ENCODE measurements at regions not wholly inside any gene's neighbourhood (a gene's known extent, or its start where the extent isn't known, plus 50 kb on each side); places are given as distances from the start of the nearest gene placed in this dataset.

GRCh38 chr1:115203287-115203686 lies 114.0 kb upstream of the TSPAN2 start:
- no peaks in the 10 kb centered on the region for H3K36me3 ChIP-seq (ENCODE audit: control insufficient read depth in 2 of 3, insufficient read depth in 3 of 3, low read length in 3 of 3)
- ChIA-PET CTCF (no interaction called here), POLR2A (no interaction called here)
- peaks cover 0 to 34% (median 8%) of the 10 kb centered on the region in 11 donors for H3K9me3 Mint-ChIP-seq
- DNase-seq (no peak), ATAC-seq (no peak)
- peaks cover 12 to 40% (median 27%) of the 10 kb centered on the region in 5 donors for H3K27me3 Mint-ChIP-seq
- H3K27ac ChIP-seq (ENCODE audit: low read depth, low read length) = no peak overlapping the region
- no peak overlapping the region for H3K4me3 Mint-ChIP-seq
- no peaks in the 10 kb centered on the region for H3K9me3 ChIP-seq (ENCODE audit: control insufficient read depth in 2 of 3, low read length in 3 of 3)
- no peaks in the 10 kb centered on the region for H3K36me3 Mint-ChIP-seq
- intact Hi-C loops (cut with micrococcal nuclease) = no loop called here
- no peak overlapping the region for H3K27ac Mint-ChIP-seq
- H3K4me1 Mint-ChIP-seq = no peaks in the 10 kb centered on the region
- no peak overlapping the region for H3K4me3 ChIP-seq (ENCODE audit: low read length)
- no peaks in the 10 kb centered on the region for H3K4me1 ChIP-seq (ENCODE audit: control insufficient read depth in 2 of 2, insufficient read depth in 2 of 2, low read length in 2 of 2)
- no peaks in the 10 kb centered on the region for H3K27me3 ChIP-seq (ENCODE audit: control insufficient read depth in 2 of 2, insufficient read depth in 2 of 2, low read length in 2 of 2)

- CTCF ChIA-PET = no interaction called here
- Histone ChIP-seq H3K4me1 (ENCODE audit: control insufficient read depth in 2 of 2, insufficient read depth in 2 of 2, low read length in 2 of 2) (no peaks in the 10 kb centered on the region), H3K36me3 (ENCODE audit: control insufficient read depth in 2 of 3, insufficient read depth in 3 of 3, low read length in 3 of 3) (no peaks in the 10 kb centered on the region), H3K9me3 (ENCODE audit: control insufficient read depth in 2 of 3, low read length in 3 of 3) (no peaks in the 10 kb centered on the region), H3K27me3 (ENCODE audit: control insufficient read depth in 2 of 2, insufficient read depth in 2 of 2, low read length in 2 of 2) (no peaks in the 10 kb centered on the region), H3K4me3 (ENCODE audit: low read length) (no peak overlapping the region), H3K27ac (ENCODE audit: low read depth, low read length) (no peak overlapping the region)
- DNase-seq = no peak
- H3K9me3 Mint-ChIP-seq = peaks cover 0 to 34% (median 4%) of the 10 kb centered on the region in 11 donors
- no peaks in the 10 kb centered on the region for H3K4me1 Mint-ChIP-seq
- intact Hi-C loops (cut with micrococcal nuclease) = no loop called here
- H3K36me3 Mint-ChIP-seq = no peaks in the 10 kb centered on the region
- ATAC-seq = no peak
- POLR2A ChIA-PET = no interaction called here
- no peak overlapping the region for H3K4me3 Mint-ChIP-seq
- H3K27me3 Mint-ChIP-seq = peaks cover 18 to 45% (median 33%) of the 10 kb centered on the region in 5 donors
- no peak overlapping the region for H3K27ac Mint-ChIP-seq
Measured at GRCh38 chr1:115201598-115201997, 112.3 kb upstream of the TSPAN2 start.

GRCh38 chr1:115199416-115200132 lies 110.3 kb upstream of the TSPAN2 start:
- DNase-seq (no peak), ATAC-seq (no peak)
- CTCF ChIA-PET = no interaction called here
- Mint-ChIP-seq H3K36me3 (no peaks in the 10 kb centered on the region), H3K4me1 (no peaks in the 10 kb centered on the region), H3K27ac (no peak overlapping the region), H3K4me3 (no peak overlapping the region), H3K27me3 (peaks cover 18 to 50% (median 35%) of the 10 kb centered on the region in 5 donors), H3K9me3 (peaks cover 0 to 33% (median 4%) of the 10 kb centered on the region in 11 donors)
- intact Hi-C loops (cut with micrococcal nuclease) = no loop called here
- Histone ChIP-seq H3K27ac (ENCODE audit: low read depth, low read length) (no peak overlapping the region), H3K4me3 (ENCODE audit: low read length) (no peak overlapping the region), H3K9me3 (ENCODE audit: control insufficient read depth in 2 of 3, low read length in 3 of 3) (no peaks in the 10 kb centered on the region), H3K36me3 (ENCODE audit: control insufficient read depth in 2 of 3, insufficient read depth in 3 of 3, low read length in 3 of 3) (no peaks in the 10 kb centered on the region), H3K27me3 (ENCODE audit: control insufficient read depth in 2 of 2, insufficient read depth in 2 of 2, low read length in 2 of 2) (no peaks in the 10 kb centered on the region), H3K4me1 (ENCODE audit: control insufficient read depth in 2 of 2, insufficient read depth in 2 of 2, low read length in 2 of 2) (no peaks in the 10 kb centered on the region)
- POLR2A ChIA-PET = no interaction called here

- ChIA-PET POLR2A (no interaction called here), CTCF (no interaction called here)
- no peaks in the 10 kb centered on the region for H3K4me1 ChIP-seq (ENCODE audit: control insufficient read depth in 2 of 2, insufficient read depth in 2 of 2, low read length in 2 of 2)
- no peaks in the 10 kb centered on the region for H3K9me3 ChIP-seq (ENCODE audit: control insufficient read depth in 2 of 3, low read length in 3 of 3)
- intact Hi-C loops (cut with micrococcal nuclease) = no loop called here
- no peaks in the 10 kb centered on the region for H3K36me3 ChIP-seq (ENCODE audit: control insufficient read depth in 2 of 3, insufficient read depth in 3 of 3, low read length in 3 of 3)
- no peaks in the 10 kb centered on the region for H3K4me1 Mint-ChIP-seq
- H3K36me3 Mint-ChIP-seq = no peaks in the 10 kb centered on the region
- DNase-seq (no peak), ATAC-seq (no peak)
- H3K4me3 ChIP-seq (ENCODE audit: low read length) = no peak overlapping the region
- peaks cover 0 to 27% (median 4%) of the 10 kb centered on the region in 11 donors for H3K9me3 Mint-ChIP-seq
- no peaks in the 10 kb centered on the region for H3K27me3 ChIP-seq (ENCODE audit: control insufficient read depth in 2 of 2, insufficient read depth in 2 of 2, low read length in 2 of 2)
- H3K27ac ChIP-seq (ENCODE audit: low read depth, low read length) = no peak overlapping the region
- peaks cover 20 to 51% (median 38%) of the 10 kb centered on the region in 5 donors for H3K27me3 Mint-ChIP-seq
- no peak overlapping the region for H3K27ac Mint-ChIP-seq
- no peak overlapping the region for H3K4me3 Mint-ChIP-seq
Measured at GRCh38 chr1:115198938-115199337, 109.6 kb upstream of the TSPAN2 start.

- H3K27me3 ChIP-seq (ENCODE audit: control insufficient read depth in 2 of 2, insufficient read depth in 2 of 2, low read length in 2 of 2) = no peaks in the 10 kb centered on the region
- no peak overlapping the region for H3K27ac ChIP-seq (ENCODE audit: low read depth, low read length)
- H3K4me3 Mint-ChIP-seq = no peak overlapping the region
- no peaks in the 10 kb centered on the region for H3K36me3 Mint-ChIP-seq
- ChIA-PET POLR2A (no interaction called here), CTCF (no interaction called here)
- H3K4me1 Mint-ChIP-seq = peaks cover 0 to under 1% (median 0%) of the 10 kb centered on the region in 7 donors
- no peak overlapping the region for H3K4me3 ChIP-seq (ENCODE audit: low read length)
- H3K4me1 ChIP-seq (ENCODE audit: control insufficient read depth in 2 of 2, insufficient read depth in 2 of 2, low read length in 2 of 2) = no peaks in the 10 kb centered on the region
- no peak for DNase-seq
- no peaks in the 10 kb centered on the region for H3K9me3 ChIP-seq (ENCODE audit: control insufficient read depth in 2 of 3, low read length in 3 of 3)
- no peak for ATAC-seq
- no peak overlapping the region for H3K27ac Mint-ChIP-seq
- no peaks in the 10 kb centered on the region for H3K36me3 ChIP-seq (ENCODE audit: control insufficient read depth in 2 of 3, insufficient read depth in 3 of 3, low read length in 3 of 3)
- H3K9me3 Mint-ChIP-seq = peaks cover 0 to 4% (median 0%) of the 10 kb centered on the region in 11 donors
- peaks cover 14 to 47% (median 43%) of the 10 kb centered on the region in 5 donors for H3K27me3 Mint-ChIP-seq
- intact Hi-C loops (cut with micrococcal nuclease) = no loop called here
Measured at GRCh38 chr1:115196296-115196695, 107.0 kb upstream of the TSPAN2 start.

GRCh38 chr1:115194506-115194905 lies 105.2 kb upstream of the TSPAN2 start:
- Histone ChIP-seq H3K4me3 (ENCODE audit: low read length) (no peak overlapping the region), H3K27ac (ENCODE audit: low read depth, low read length) (no peak overlapping the region), H3K4me1 (ENCODE audit: control insufficient read depth in 2 of 2, insufficient read depth in 2 of 2, low read length in 2 of 2) (no peaks in the 10 kb centered on the region), H3K27me3 (ENCODE audit: control insufficient read depth in 2 of 2, insufficient read depth in 2 of 2, low read length in 2 of 2) (no peaks in the 10 kb centered on the region), H3K36me3 (ENCODE audit: control insufficient read depth in 2 of 3, insufficient read depth in 3 of 3, low read length in 3 of 3) (no peaks in the 10 kb centered on the region), H3K9me3 (ENCODE audit: control insufficient read depth in 2 of 3, low read length in 3 of 3) (no peaks in the 10 kb centered on the region)
- ChIA-PET CTCF (no interaction called here), POLR2A (no interaction called here)
- no peak for ATAC-seq
- no peak for DNase-seq
- H3K27me3 Mint-ChIP-seq = peaks cover 12 to 40% (median 33%) of the 10 kb centered on the region in 5 donors
- intact Hi-C loops (cut with micrococcal nuclease) = no loop called here
- H3K4me1 Mint-ChIP-seq = peaks cover 0 to 3% (median 0%) of the 10 kb centered on the region in 7 donors
- no peak overlapping the region for H3K4me3 Mint-ChIP-seq
- H3K9me3 Mint-ChIP-seq = no peaks in the 10 kb centered on the region
- no peak overlapping the region for H3K27ac Mint-ChIP-seq
- H3K36me3 Mint-ChIP-seq = no peaks in the 10 kb centered on the region
